ENCODE measurements at regions not wholly inside any gene's neighbourhood (a gene's known extent, or its start where the extent isn't known, plus 50 kb on each side); places are given as distances from the start of the nearest gene placed in this dataset.

- H3K4me3 ChIP-seq (ENCODE audit: extremely low read depth in 1 of 4, insufficient read depth in 2 of 4, low read depth in 3 of 4, low read length in 4 of 4), result no peak overlapping the region
- H3K9ac ChIP-seq (replicated peaks in 1 of 4; ENCODE audit: extremely low read depth in 1 of 4, low read depth in 3 of 4, low read length in 3 of 4), result no peak overlapping the region
- no peak overlapping the region for H3K23ac ChIP-seq (ENCODE audit: insufficient read length)
- H3K36me3 ChIP-seq (ENCODE audit: control insufficient read depth in 2 of 4, insufficient read depth in 4 of 4, low read length in 3 of 4), result no peaks in the 10 kb centered on the region
- H3K56ac ChIP-seq (replicated peaks; ENCODE audit: insufficient read length, low read depth, low read length), result no peak overlapping the region
- H4K91ac ChIP-seq (replicated peaks; ENCODE audit: insufficient read length, low read length), result no peak overlapping the region
- H2AK5ac ChIP-seq (ENCODE audit: low read depth, low read length), result no peak overlapping the region
- H2BK120ac ChIP-seq (replicated peaks; ENCODE audit: low read depth, low read length), result no peak overlapping the region
- CTCF ChIA-PET (ENCODE audit: partially characterized antibody), result interaction anchor here (0.6 to 1.9 kb wide), 4 partner anchors 39 to 298 kb away, joined by 4 read pairs; no protein-coding TSS in a partner anchor
- H4K20me1 ChIP-seq (replicated peaks in 1 of 2; ENCODE audit: control insufficient read depth in 1 of 2, insufficient read depth in 2 of 2, low read length in 2 of 2), result no peaks in the 10 kb centered on the region
- H4K8ac ChIP-seq (ENCODE audit: extremely low read depth, insufficient read depth, low read length), result no peak overlapping the region
- H2BK20ac ChIP-seq (ENCODE audit: low read length), result no peak overlapping the region
- no peak overlapping the region for H3K14ac ChIP-seq (ENCODE audit: insufficient read length)
- no peaks in the 10 kb centered on the region for H3K79me2 ChIP-seq (ENCODE audit: control insufficient read depth in 1 of 2, insufficient read depth in 2 of 2, low read length in 2 of 2)
- no peak overlapping the region for H3K18ac ChIP-seq (ENCODE audit: extremely low read depth, low read length)
- no peak overlapping the region for H3K27ac ChIP-seq (ENCODE audit: low read depth, low read length)
- no peak overlapping the region for H2BK12ac ChIP-seq (ENCODE audit: low read depth, low read length)
- H3K4ac ChIP-seq (replicated peaks; ENCODE audit: insufficient read length, low read depth, low read length), result no peak overlapping the region
- H3K4me2 ChIP-seq (ENCODE audit: insufficient read depth in 1 of 2, low read depth in 2 of 2, low read length in 2 of 2), result no peak overlapping the region
- no peak overlapping the region for H2BK15ac ChIP-seq (ENCODE audit: low read length)
- no peaks in the 10 kb centered on the region for H3K23me2 ChIP-seq (ENCODE audit: low read depth, low read length)
- no peak overlapping the region for H2BK5ac ChIP-seq (ENCODE audit: low read depth, low read length)
- H2AFZ ChIP-seq (ENCODE audit: low read length), result no peak overlapping the region
- no peak for TF ChIP-seq EP300 (IDR thresholded peaks at IDR 0.05; ENCODE audit: borderline replicate concordance in 1 of 2, low read depth in 2 of 2, low read length in 2 of 2)
- TF ChIP-seq RFX5 (IDR thresholded peaks at IDR 0.05; ENCODE audit: borderline replicate concordance, low read depth, low read length), result no peak
- no peak for TF ChIP-seq FOSL1 (IDR thresholded peaks at IDR 0.05; ENCODE audit: insufficient read depth, low read depth, low read length)
- 0 out of 2 replicates have a peak, but pooled peaks have one; percentile 16 for TF ChIP-seq TEAD4 (IDR thresholded peaks at IDR 0.05; ENCODE audit: low read depth, low read length)
- TF ChIP-seq BRCA1 (IDR thresholded peaks at IDR 0.05; ENCODE audit: low read depth, low read length), result no peak
- POLR2A ChIA-PET (ENCODE audit: partially characterized antibody), result no interaction called here
- WGBS, 2 experiments (ENCODE audit: extremely low coverage in 1 of 2, insufficient coverage in 1 of 2, insufficient read length in 1 of 2, insufficient replicate concordance in 2 of 2, low coverage in 1 of 2, low lambda C conversion rate in 2 of 2, missing lambda C conversion rate in 1 of 2), result 75% methylated on average over 2 of the region's 2 CpGs; no CpG with 5 or more reads in 1 of the 2 experiments
- no peak overlapping the region for H4K5ac ChIP-seq (ENCODE audit: insufficient read length, low read depth, low read length)
- no peak for DNase-seq (ENCODE audit: low read depth in 1 of 2, low spot score in 2 of 2)
- no peak for FAIRE-seq
- no peaks in the 10 kb centered on the region for H3K27me3 ChIP-seq (replicated peaks in 1 of 4; ENCODE audit: control insufficient read depth in 3 of 4, extremely low read depth in 1 of 4, insufficient read depth in 3 of 4, low read length in 3 of 4)
- no peaks in the 10 kb centered on the region; a peak in 1 of 4 replicates for H3K9me3 ChIP-seq (ENCODE audit: insufficient read depth in 2 of 2, low read depth in 1 of 2, low read length in 1 of 2)
- H3K79me1 ChIP-seq (ENCODE audit: low read depth, low read length), result no peaks in the 10 kb centered on the region
- no peaks in the 10 kb centered on the region; a peak in 1 of 7 replicates for H3K4me1 ChIP-seq (replicated peaks in 1 of 4; ENCODE audit: control insufficient read depth in 3 of 4, insufficient read depth in 4 of 4, low read length in 3 of 4)
Observed at GRCh38 chr6:84390334-84390733, 162.9 kb upstream of the CEP162 start.

Data from H1 (cell line).